ENCODE measurements at regions not wholly inside any gene's neighbourhood (a gene's known extent, or its start where the extent isn't known, plus 50 kb on each side); places are given as distances from the start of the nearest gene placed in this dataset.

DNA sequence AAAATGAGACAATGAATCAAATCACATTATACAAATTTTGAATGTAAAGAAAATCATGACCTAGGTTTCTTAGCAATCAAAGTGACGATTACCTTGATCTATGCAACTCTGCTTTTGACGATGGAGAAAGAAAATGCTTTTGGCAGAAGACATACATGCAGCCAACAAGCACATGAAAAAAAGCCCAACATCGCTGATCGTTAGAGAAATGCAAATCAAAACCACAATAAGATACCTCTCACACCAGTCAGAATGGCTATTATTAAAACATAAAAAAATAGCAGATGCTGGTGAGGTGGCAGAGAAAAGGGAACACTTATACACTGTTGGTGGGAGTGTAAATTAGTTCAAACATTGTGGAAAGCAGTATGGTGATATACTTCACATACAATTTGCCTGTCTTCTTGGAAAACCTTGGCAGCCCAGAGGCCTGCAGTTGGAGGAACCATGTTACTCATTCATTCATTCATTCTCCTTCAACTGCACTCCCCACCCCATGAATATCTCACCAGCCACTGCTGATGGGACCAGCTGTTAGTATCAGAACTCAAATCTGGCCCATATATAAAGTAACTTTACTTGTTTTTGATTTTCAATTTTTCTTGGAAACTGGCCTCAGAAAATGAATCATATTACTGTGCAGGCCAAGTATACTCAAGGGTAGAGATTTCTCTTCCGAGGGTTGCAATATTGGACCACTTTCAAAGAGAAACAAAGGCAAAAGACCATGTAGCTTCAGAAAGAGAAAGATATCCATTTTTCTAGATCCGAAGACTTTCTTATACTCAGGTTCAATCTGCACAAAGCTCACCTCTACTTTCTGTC is 358.6 kb upstream of the ARHGEF26 start:
- peak; percentile 13 for FAIRE-seq
- WGBS (ENCODE audit: missing lambda C conversion rate) = 62% methylated on average over 6 of the region's 6 CpGs
- Histone ChIP-seq H3K4me3 (no peak overlapping the region), H3K4me2 (no peak overlapping the region), H3K9me3 (no peaks in the 10 kb centered on the region), H3K27ac (no peak overlapping the region), H3K4me1 (no peaks in the 10 kb centered on the region)
- DNase-seq (ENCODE audit: low read depth in 1 of 2, low spot score in 1 of 2) = no peak
- ATAC-seq = no peak
- ChIA-PET CTCF (no interaction called here), POLR2A (no interaction called here)
- TF ChIP-seq, protein P1, sequence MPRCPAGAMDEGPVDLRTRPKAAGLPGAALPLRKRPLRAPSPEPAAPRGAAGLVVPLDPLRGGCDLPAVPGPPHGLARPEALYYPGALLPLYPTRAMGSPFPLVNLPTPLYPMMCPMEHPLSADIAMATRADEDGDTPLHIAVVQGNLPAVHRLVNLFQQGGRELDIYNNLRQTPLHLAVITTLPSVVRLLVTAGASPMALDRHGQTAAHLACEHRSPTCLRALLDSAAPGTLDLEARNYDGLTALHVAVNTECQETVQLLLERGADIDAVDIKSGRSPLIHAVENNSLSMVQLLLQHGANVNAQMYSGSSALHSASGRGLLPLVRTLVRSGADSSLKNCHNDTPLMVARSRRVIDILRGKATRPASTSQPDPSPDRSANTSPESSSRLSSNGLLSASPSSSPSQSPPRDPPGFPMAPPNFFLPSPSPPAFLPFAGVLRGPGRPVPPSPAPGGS (IDR thresholded peaks at IDR 0.05) = no peak
- TF ChIP-seq CHD2 (IDR thresholded peaks at IDR 0.05; ENCODE audit: low read length, partially characterized antibody) (no peak), MYC (IDR thresholded peaks at IDR 0.05; ENCODE audit: borderline replicate concordance, low read length) (no peak), TFCP2L1 (CRISPR knock-in tag; IDR thresholded peaks at IDR 0.05) (no peak), MAFK (IDR thresholded peaks at IDR 0.05; ENCODE audit: partially characterized antibody) (no peak)
- TF ChIP-seq, protein P2, sequence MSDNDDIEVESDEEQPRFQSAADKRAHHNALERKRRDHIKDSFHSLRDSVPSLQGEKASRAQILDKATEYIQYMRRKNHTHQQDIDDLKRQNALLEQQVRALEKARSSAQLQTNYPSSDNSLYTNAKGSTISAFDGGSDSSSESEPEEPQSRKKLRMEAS (IDR thresholded peaks at IDR 0.05) = no peak
- TF ChIP-seq, protein P3, sequence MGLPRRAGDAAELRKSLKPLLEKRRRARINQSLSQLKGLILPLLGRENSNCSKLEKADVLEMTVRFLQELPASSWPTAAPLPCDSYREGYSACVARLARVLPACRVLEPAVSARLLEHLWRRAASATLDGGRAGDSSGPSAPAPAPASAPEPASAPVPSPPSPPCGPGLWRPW (IDR thresholded peaks at IDR 0.05) = no peak

DNA sequence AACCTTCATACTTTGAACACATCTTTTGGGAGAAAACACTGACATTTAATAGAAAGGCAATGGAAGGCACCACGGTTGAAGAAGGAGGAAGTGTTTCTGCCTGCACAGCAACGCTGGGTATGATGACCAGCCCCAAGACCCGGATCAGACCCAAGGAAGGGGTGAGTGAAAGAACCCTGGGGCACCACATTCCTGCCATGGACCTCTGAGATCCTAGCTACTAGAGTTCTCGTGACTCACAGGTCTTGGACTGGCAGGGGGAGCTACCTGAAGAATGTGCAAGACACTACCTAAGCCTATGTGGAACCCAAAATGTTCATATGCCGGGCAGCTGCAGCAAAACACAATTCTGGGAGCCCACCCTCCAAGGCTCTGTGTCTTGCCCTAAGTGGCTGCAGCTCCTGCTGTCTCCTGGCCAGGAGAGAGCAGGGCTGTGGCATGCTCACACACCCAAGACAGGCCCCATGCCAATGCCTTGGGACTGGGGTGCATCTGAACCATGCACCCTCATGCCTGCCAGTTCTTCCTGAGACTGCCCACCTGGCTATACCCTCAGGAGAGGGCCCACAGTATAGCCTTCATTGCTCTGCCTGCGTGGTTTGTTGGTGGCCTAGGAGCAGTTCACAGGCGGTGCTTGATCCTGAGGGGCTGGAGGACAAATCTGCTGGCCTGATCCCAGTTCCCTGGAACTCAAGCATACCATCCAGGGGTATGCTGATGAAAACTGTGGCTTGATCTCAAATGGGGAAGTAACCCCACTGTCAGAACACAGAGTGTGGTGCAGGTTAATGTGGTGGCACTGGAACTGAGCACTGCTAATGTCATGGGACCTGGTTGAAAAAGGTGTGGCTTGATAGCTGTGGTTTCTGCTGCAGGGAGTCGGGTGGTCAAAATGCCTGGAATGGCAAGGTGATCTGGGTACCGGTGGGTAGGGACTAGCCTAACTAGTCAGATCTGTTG is 353.3 kb upstream of the ARHGEF26 start:
- H3K4me2 ChIP-seq = no peak overlapping the region
- no peak for TF ChIP-seq NR3C1 (IDR thresholded peaks at IDR 0.05)
- TF ChIP-seq CBX2 (IDR thresholded peaks at IDR 0.05; ENCODE audit: borderline replicate concordance, low read depth) = no peak
- TF ChIP-seq, protein P1 (IDR thresholded peaks at IDR 0.05) = no peak
- no peak for TF ChIP-seq NFE2L2 (conservative IDR thresholded peaks at IDR 0.05; ENCODE audit: low read length)
- TF ChIP-seq JUNB (IDR thresholded peaks at IDR 0.05) = no peak
- TF ChIP-seq MYC (IDR thresholded peaks at IDR 0.05; ENCODE audit: borderline replicate concordance, low read length) = no peak
- no peak for TF ChIP-seq CHD2 (IDR thresholded peaks at IDR 0.05; ENCODE audit: low read length, partially characterized antibody)
- WGBS (ENCODE audit: missing lambda C conversion rate) = 46% methylated on average over 7 of the region's 9 CpGs
- FAIRE-seq (no peak), DNase-seq (ENCODE audit: low read depth in 1 of 2, low spot score in 1 of 2) (no peak), ATAC-seq (peak in 1 of 2 experiments; percentile 39; a peak in 3 of 6 replicates)
- H3K27ac ChIP-seq = no peak overlapping the region
- POLR2A ChIA-PET = no interaction called here
- H3K9me3 ChIP-seq = peaks cover 13% of the 10 kb centered on the region; the same call in 1 of the 3 replicates
- CTCF ChIA-PET = interaction anchor here (0.6 to 2.9 kb wide), 16 partner anchors 10 to 742 kb away, joined by 3 to 17 read pairs (median 4); no protein-coding TSS in a partner anchor
- H3K4me3 ChIP-seq = no peak overlapping the region
- no peaks in the 10 kb centered on the region for H3K4me1 ChIP-seq

DNA sequence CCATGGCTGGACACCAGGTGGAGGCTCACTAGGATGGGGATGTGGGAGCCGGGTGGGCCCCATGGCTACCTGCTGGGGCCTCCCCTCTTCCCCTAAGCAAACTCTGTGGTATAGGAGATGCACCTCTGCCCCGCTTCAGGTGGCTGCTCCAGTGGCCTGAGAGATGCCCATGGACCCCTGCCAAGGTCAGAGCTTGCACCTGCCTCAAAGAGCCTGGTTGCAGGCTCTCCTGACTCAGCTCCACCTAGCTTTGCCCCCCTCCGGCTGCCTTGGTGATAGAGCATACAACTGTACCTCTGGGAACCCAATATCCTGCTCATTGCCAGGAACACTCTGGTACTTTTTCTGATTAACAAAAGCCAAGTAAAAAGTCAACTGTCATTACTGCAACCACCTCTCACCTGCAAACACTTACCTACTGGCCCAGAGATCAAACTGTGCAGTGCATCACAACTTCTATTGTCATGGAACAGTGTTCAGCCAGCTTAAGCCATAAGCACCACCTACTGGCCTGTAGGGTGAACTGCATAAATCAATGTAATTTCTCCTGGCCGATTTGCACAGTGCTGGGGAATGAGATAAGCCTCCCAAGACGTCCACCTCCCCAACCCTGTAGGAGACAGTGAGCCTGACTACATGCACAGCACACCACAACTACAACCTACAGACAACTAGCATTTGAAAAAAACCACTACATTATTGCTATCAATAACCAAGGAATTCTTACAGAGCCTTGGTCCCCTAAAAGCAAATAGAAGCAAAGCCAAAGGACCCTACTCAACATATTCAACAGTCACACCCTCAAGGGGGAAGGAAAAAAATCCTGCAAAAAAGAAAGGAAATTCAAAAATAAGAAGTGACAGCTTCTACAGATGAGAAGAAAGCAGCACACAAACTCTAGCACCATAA is 352.4 kb upstream of the ARHGEF26 start:
- H3K4me3 ChIP-seq = no peak overlapping the region
- 14% methylated on average over 4 of the region's 5 CpGs for WGBS (ENCODE audit: missing lambda C conversion rate)
- no peak overlapping the region for H3K4me2 ChIP-seq
- no peak overlapping the region for H3K27ac ChIP-seq
- POLR2A ChIA-PET = no interaction called here
- H3K9me3 ChIP-seq = peaks cover 13% of the 10 kb centered on the region; the same call in 1 of the 3 replicates
- FAIRE-seq = no peak
- H3K4me1 ChIP-seq = no peaks in the 10 kb centered on the region
- ATAC-seq = peak; percentile 89 to 97
- CTCF ChIA-PET = interaction anchor here (0.6 to 2.9 kb wide), 21 partner anchors 9 to 751 kb away, joined by 3 to 17 read pairs (median 3); no protein-coding TSS in a partner anchor
- peak; percentile 31 to 69 for DNase-seq (ENCODE audit: low read depth in 1 of 2, low spot score in 1 of 2)
- TF ChIP-seq, protein P4, sequence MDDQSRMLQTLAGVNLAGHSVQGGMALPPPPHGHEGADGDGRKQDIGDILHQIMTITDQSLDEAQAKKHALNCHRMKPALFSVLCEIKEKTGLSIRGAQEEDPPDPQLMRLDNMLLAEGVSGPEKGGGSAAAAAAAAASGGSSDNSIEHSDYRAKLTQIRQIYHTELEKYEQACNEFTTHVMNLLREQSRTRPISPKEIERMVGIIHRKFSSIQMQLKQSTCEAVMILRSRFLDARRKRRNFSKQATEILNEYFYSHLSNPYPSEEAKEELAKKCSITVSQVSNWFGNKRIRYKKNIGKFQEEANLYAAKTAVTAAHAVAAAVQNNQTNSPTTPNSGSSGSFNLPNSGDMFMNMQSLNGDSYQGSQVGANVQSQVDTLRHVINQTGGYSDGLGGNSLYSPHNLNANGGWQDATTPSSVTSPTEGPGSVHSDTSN (IDR thresholded peaks at IDR 0.05) = no peak
- TF ChIP-seq, protein P5, sequence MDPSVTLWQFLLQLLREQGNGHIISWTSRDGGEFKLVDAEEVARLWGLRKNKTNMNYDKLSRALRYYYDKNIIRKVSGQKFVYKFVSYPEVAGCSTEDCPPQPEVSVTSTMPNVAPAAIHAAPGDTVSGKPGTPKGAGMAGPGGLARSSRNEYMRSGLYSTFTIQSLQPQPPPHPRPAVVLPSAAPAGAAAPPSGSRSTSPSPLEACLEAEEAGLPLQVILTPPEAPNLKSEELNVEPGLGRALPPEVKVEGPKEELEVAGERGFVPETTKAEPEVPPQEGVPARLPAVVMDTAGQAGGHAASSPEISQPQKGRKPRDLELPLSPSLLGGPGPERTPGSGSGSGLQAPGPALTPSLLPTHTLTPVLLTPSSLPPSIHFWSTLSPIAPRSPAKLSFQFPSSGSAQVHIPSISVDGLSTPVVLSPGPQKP (IDR thresholded peaks at IDR 0.05; ENCODE audit: low read depth, low read length) = no peak
- no peak for TF ChIP-seq CHD2 (IDR thresholded peaks at IDR 0.05; ENCODE audit: low read length, partially characterized antibody)
- TF ChIP-seq RARB (CRISPR knock-in tag; IDR thresholded peaks at IDR 0.05) = no peak
- TF ChIP-seq, protein P6, sequence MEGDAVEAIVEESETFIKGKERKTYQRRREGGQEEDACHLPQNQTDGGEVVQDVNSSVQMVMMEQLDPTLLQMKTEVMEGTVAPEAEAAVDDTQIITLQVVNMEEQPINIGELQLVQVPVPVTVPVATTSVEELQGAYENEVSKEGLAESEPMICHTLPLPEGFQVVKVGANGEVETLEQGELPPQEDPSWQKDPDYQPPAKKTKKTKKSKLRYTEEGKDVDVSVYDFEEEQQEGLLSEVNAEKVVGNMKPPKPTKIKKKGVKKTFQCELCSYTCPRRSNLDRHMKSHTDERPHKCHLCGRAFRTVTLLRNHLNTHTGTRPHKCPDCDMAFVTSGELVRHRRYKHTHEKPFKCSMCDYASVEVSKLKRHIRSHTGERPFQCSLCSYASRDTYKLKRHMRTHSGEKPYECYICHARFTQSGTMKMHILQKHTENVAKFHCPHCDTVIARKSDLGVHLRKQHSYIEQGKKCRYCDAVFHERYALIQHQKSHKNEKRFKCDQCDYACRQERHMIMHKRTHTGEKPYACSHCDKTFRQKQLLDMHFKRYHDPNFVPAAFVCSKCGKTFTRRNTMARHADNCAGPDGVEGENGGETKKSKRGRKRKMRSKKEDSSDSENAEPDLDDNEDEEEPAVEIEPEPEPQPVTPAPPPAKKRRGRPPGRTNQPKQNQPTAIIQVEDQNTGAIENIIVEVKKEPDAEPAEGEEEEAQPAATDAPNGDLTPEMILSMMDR (IDR thresholded peaks at IDR 0.05) = peak; percentile 66
- TF ChIP-seq SMC3 (IDR thresholded peaks at IDR 0.05) = peak; percentile 72; the same call in 2 of the 3 replicates
- TF ChIP-seq BHLHE40 (IDR thresholded peaks at IDR 0.05; ENCODE audit: low read depth, low read length) = no peak
- no peak for TF ChIP-seq ZSCAN20 (CRISPR knock-in tag; IDR thresholded peaks at IDR 0.05)
- no peak for TF ChIP-seq HEYL (CRISPR knock-in tag; IDR thresholded peaks at IDR 0.05)

Data from A549 (cell line).